HepG2 (cell line): ENCODE measurements at regions not wholly inside any gene's neighbourhood (a gene's known extent, or its start where the extent isn't known, plus 50 kb on each side); places are given as distances from the start of the nearest gene placed in this dataset.

Source experiments
- DPF2 ChIP-seq: sonication (generic); formaldehyde crosslinking; IDR thresholded peaks from 2 replicates; pipeline ENCODE4 v1.4.0; 2020; ENCODE audit warnings: mild to moderate bottlenecking, low read depth, missing genetic modification reagents, borderline replicate concordance
- PCBP2 ChIP-seq: fragments of 200-400 bp; formaldehyde crosslinking; optimal IDR thresholded peaks from 2 replicates; pipeline ENCODE3; 2018; ENCODE audit warnings: low read length, low read depth; ENCODE audit not compliant: poor library complexity, severe bottlenecking
- RORA ChIP-seq: sonication (generic); formaldehyde crosslinking; IDR thresholded peaks from 2 replicates; pipeline ENCODE4 v1.5.0; 2020; ENCODE audit warnings: mild to moderate bottlenecking, missing genetic modification reagents, moderate library complexity
- SMC3 ChIP-seq: IDR thresholded peaks from 2 replicates; pipeline ENCODE4 v1.6.1; 2011; ENCODE audit warnings: low read length, improper control_type of control experiment
- ZNF260 ChIP-seq: sonication (generic); formaldehyde crosslinking; IDR thresholded peaks from 2 replicates; pipeline ENCODE4 v1.4.0; 2020; ENCODE audit warnings: missing genetic modification reagents, low read depth, mild to moderate bottlenecking, borderline replicate concordance
- ZNF281 ChIP-seq: sonication (generic); formaldehyde crosslinking; IDR thresholded peaks from 2 replicates; pipeline ENCODE4 v1.4.0; 2020; ENCODE audit warnings: missing genetic modification reagents, borderline replicate concordance
- ZNF335 ChIP-seq: sonication (generic); formaldehyde crosslinking; IDR thresholded peaks from 2 replicates; pipeline ENCODE4 v1.4.0; 2020; ENCODE audit warnings: missing genetic modification reagents
- ZNF546 ChIP-seq: sonication (generic); formaldehyde crosslinking; conservative IDR thresholded peaks from 2 replicates; pipeline ENCODE4 v1.8.1; 2023; ENCODE audit warnings: mild to moderate bottlenecking, missing genetic modification reagents
- ZNF607 ChIP-seq: sonication (generic); formaldehyde crosslinking; IDR thresholded peaks from 2 replicates; pipeline ENCODE4 v1.5.1; 2020; ENCODE audit warnings: missing genetic modification reagents, mild to moderate bottlenecking, borderline replicate concordance
- ZSCAN22 ChIP-seq: sonication (generic); formaldehyde crosslinking; IDR thresholded peaks from 2 replicates; pipeline ENCODE4 v1.4.0; 2020; ENCODE audit warnings: mild to moderate bottlenecking, missing genetic modification reagents
- TF ChIP-seq, protein P1 (sequence below), 2 experiments: sonication (generic) in 1 of 2; formaldehyde crosslinking in 1 of 2; IDR thresholded peaks; 2 replicates each; pipeline versions ENCODE4 v1.5.1 to v1.6.1; 2011 to 2020; ENCODE audit warnings: borderline replicate concordance in 1 of 2, low read depth in 1 of 2, low read length in 1 of 2, mild to moderate bottlenecking in 1 of 2, missing genetic modification reagents in 1 of 2, moderate library complexity in 1 of 2
- TF ChIP-seq, protein P2 (sequence below): sonication (generic); formaldehyde crosslinking; IDR thresholded peaks from 2 replicates; pipeline ENCODE4 v1.4.0; 2020; ENCODE audit warnings: low read depth, missing genetic modification reagents
- TF ChIP-seq, protein P3 (sequence below): sonication (generic); formaldehyde crosslinking; IDR thresholded peaks from 2 replicates; pipeline ENCODE4 v1.5.0; 2020; ENCODE audit warnings: missing genetic modification reagents
- TF ChIP-seq, protein P4 (sequence below): sonication (generic); formaldehyde crosslinking; conservative IDR thresholded peaks from 2 replicates; pipeline ENCODE4 v1.8.0; 2022; ENCODE audit warnings: missing genetic modification reagents

DNA sequence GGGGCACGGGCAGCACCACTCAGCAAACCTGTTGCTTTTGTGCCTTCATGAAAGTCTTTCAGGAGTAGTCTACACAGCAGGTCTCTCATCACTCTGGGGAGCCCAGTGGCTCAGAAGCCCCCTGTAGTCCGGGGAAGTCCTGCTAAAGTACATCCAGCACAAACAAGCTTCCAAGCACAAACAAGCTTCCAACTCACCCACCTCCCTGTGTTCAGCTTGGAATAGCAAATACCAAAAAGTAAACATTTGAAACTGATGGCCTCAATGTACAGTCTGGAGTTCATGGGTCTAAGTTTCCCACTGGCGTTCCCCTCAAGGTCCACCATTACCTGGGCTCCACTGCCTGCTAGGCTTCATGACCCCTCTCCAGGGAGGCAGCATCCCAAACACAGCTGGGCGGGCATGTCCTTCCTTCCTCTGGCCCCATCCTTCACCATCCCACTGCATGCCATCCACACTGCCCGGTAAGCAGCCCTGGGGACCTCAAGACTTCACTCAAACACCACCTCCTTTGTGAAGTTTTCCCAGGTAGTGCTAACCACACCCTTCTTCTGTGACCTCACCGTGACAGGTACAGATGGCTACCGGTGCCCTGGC is 62.8 kb upstream of the SIAH1 start (continued):
- TF ChIP-seq, protein P1, sequence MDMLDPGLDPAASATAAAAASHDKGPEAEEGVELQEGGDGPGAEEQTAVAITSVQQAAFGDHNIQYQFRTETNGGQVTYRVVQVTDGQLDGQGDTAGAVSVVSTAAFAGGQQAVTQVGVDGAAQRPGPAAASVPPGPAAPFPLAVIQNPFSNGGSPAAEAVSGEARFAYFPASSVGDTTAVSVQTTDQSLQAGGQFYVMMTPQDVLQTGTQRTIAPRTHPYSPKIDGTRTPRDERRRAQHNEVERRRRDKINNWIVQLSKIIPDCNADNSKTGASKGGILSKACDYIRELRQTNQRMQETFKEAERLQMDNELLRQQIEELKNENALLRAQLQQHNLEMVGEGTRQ (IDR thresholded peaks at IDR 0.05; ENCODE audit: low read depth, low read length) = no peak
- TF ChIP-seq, protein P1 (CRISPR knock-in tag; IDR thresholded peaks at IDR 0.05; ENCODE audit: borderline replicate concordance) = no peak
- TF ChIP-seq RORA (CRISPR knock-in tag) = no peak
- TF ChIP-seq ZNF281 (CRISPR knock-in tag) = no peak
- TF ChIP-seq ZNF260 (CRISPR knock-in tag) = no peak
- no peak for TF ChIP-seq ZSCAN22 (CRISPR knock-in tag)
- TF ChIP-seq, protein P2, sequence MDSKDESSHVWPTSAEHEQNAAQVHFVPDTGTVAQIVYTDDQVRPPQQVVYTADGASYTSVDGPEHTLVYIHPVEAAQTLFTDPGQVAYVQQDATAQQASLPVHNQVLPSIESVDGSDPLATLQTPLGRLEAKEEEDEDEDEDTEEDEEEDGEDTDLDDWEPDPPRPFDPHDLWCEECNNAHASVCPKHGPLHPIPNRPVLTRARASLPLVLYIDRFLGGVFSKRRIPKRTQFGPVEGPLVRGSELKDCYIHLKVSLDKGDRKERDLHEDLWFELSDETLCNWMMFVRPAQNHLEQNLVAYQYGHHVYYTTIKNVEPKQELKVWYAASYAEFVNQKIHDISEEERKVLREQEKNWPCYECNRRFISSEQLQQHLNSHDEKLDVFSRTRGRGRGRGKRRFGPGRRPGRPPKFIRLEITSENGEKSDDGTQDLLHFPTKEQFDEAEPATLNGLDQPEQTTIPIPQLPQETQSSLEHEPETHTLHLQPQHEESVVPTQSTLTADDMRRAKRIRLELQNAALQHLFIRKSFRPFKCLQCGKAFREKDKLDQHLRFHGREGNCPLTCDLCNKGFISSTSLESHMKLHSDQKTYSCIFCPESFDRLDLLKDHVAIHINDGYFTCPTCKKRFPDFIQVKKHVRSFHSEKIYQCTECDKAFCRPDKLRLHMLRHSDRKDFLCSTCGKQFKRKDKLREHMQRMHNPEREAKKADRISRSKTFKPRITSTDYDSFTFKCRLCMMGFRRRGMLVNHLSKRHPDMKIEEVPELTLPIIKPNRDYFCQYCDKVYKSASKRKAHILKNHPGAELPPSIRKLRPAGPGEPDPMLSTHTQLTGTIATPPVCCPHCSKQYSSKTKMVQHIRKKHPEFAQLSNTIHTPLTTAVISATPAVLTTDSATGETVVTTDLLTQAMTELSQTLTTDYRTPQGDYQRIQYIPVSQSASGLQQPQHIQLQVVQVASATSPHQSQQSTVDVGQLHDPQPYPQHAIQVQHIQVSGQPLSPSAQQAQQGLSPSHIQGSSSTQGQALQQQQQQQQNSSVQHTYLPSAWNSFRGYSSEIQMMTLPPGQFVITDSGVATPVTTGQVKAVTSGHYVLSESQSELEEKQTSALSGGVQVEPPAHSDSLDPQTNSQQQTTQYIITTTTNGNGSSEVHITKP (CRISPR knock-in tag) = no peak
- peak; percentile 45; the same call in 1 of the 2 replicates for TF ChIP-seq ZNF607
- no peak for TF ChIP-seq PCBP2
- 0 out of 2 replicates have a peak, but pooled peaks have one; percentile 44 for TF ChIP-seq ZNF546 (CRISPR knock-in tag)
- TF ChIP-seq DPF2 = peak; percentile 68; the same call in 1 of the 2 replicates
- TF ChIP-seq, protein P3, sequence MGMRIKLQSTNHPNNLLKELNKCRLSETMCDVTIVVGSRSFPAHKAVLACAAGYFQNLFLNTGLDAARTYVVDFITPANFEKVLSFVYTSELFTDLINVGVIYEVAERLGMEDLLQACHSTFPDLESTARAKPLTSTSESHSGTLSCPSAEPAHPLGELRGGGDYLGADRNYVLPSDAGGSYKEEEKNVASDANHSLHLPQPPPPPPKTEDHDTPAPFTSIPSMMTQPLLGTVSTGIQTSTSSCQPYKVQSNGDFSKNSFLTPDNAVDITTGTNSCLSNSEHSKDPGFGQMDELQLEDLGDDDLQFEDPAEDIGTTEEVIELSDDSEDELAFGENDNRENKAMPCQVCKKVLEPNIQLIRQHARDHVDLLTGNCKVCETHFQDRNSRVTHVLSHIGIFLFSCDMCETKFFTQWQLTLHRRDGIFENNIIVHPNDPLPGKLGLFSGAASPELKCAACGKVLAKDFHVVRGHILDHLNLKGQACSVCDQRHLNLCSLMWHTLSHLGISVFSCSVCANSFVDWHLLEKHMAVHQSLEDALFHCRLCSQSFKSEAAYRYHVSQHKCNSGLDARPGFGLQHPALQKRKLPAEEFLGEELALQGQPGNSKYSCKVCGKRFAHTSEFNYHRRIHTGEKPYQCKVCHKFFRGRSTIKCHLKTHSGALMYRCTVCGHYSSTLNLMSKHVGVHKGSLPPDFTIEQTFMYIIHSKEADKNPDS (CRISPR knock-in tag) = peak; percentile 30; the same call in 1 of the 2 replicates
- TF ChIP-seq ZNF335 (CRISPR knock-in tag) = 0 out of 2 replicates have a peak, but pooled peaks have one; percentile 45
- TF ChIP-seq, protein P4, sequence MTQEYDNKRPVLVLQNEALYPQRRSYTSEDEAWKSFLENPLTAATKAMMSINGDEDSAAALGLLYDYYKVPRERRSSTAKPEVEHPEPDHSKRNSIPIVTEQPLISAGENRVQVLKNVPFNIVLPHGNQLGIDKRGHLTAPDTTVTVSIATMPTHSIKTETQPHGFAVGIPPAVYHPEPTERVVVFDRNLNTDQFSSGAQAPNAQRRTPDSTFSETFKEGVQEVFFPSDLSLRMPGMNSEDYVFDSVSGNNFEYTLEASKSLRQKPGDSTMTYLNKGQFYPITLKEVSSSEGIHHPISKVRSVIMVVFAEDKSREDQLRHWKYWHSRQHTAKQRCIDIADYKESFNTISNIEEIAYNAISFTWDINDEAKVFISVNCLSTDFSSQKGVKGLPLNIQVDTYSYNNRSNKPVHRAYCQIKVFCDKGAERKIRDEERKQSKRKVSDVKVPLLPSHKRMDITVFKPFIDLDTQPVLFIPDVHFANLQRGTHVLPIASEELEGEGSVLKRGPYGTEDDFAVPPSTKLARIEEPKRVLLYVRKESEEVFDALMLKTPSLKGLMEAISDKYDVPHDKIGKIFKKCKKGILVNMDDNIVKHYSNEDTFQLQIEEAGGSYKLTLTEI (CRISPR knock-in tag) = no peak
- TF ChIP-seq SMC3 = peak; percentile 28; the same call in 1 of the 2 replicates
